Left kidney (tissue), 1 donor: ENCODE measurements at regions not wholly inside any gene's neighbourhood (a gene's known extent, or its start where the extent isn't known, plus 50 kb on each side); places are given as distances from the start of the nearest gene placed in this dataset.

ENCODE experiments used
- DNase-seq: peaks from one replicate; pipeline ENCODE4 v3.0.0-alpha.2; 2013

GRCh38 chr7:57256637-57257375 is 124.6 kb upstream of the ZNF479 start:
- no peak for DNase-seq

- DNase-seq, result no peak
These were observed 142.5 kb upstream of the ZNF479 start for GRCh38 chr7:57274535-57275283.

GRCh38 chr7:57300747-57301146 is 149.2 kb upstream of the ZNF716 start:
- DNase-seq, result no peak

- DNase-seq, result no peak
These were observed 144.7 kb upstream of the ZNF716 start for GRCh38 chr7:57305192-57305748.

- DNase-seq, result no peak
These were observed 141.2 kb upstream of the ZNF716 start for GRCh38 chr7:57308631-57309408.

- DNase-seq, result no peak
These were observed 122.9 kb upstream of the ZNF716 start for GRCh38 chr7:57327081-57327480.

GRCh38 chr7:57328457-57328856 is 121.5 kb upstream of the ZNF716 start:
- no peak for DNase-seq

GRCh38 chr7:57328963-57329362 is 121.0 kb upstream of the ZNF716 start:
- no peak for DNase-seq

- DNase-seq, result no peak
These were observed 110.6 kb upstream of the ZNF716 start for GRCh38 chr7:57339198-57339944.

GRCh38 chr7:57342954-57343353 is 107.0 kb upstream of the ZNF716 start:
- no peak for DNase-seq

GRCh38 chr7:57343901-57344622 is 105.9 kb upstream of the ZNF716 start:
- DNase-seq, result no peak

GRCh38 chr7:57344957-57345356 is 105.0 kb upstream of the ZNF716 start:
- no peak for DNase-seq

GRCh38 chr7:57348646-57349269 is 101.2 kb upstream of the ZNF716 start:
- no peak for DNase-seq

- no peak for DNase-seq
These were observed 95.8 kb upstream of the ZNF716 start for GRCh38 chr7:57354195-57354594.

GRCh38 chr7:57354679-57355338 is 95.2 kb upstream of the ZNF716 start:
- DNase-seq, result no peak

- no peak for DNase-seq
These were observed 88.6 kb upstream of the ZNF716 start for GRCh38 chr7:57361406-57361805.

GRCh38 chr7:57362868-57363267 is 87.1 kb upstream of the ZNF716 start:
- no peak for DNase-seq

- no peak for DNase-seq
These were observed 86.7 kb upstream of the ZNF716 start for GRCh38 chr7:57363321-57363720.

GRCh38 chr7:57364933-57365710 is 84.9 kb upstream of the ZNF716 start:
- no peak for DNase-seq
